OCI-M2 (cell line): ENCODE measurements at regions not wholly inside any gene's neighbourhood (a gene's known extent, or its start where the extent isn't known, plus 50 kb on each side); places are given as distances from the start of the nearest gene placed in this dataset.
"Not testable (repeated sequence)": the region's sequence is repeated elsewhere in the genome, so short reads cannot be mapped to it uniquely, and the experiment has no call there.

Source experiments
- DNase-seq: peaks from one replicate; lab custom pipeline; 2025; ENCODE audit not compliant: unreplicated experiment; lab: John Stamatoyannopoulos, UW

- DNase-seq, result no peak
Measured at GRCh38 chr7:142539901-142540300, 209.4 kb upstream of the PRSS1 start.

- DNase-seq, result no peak
Measured at GRCh38 chr7:142537760-142538159, 211.5 kb upstream of the PRSS1 start.

GRCh38 chr7:142535123-142535779, 214.0 kb upstream of the PRSS1 start:
- DNase-seq, result no peak

GRCh38 chr7:142534726-142535122, 214.5 kb upstream of the PRSS1 start:
- DNase-seq, result no peak

- DNase-seq, result no peak
Measured at GRCh38 chr7:142533920-142534319, 215.4 kb upstream of the PRSS1 start.

- DNase-seq, result no peak
Measured at GRCh38 chr7:142529591-142529990, 219.7 kb upstream of the PRSS1 start.

GRCh38 chr7:142528608-142529408, 220.5 kb upstream of the PRSS1 start:
- DNase-seq, result no peak

- DNase-seq, result no peak
Measured at GRCh38 chr7:142523821-142524460, 225.3 kb upstream of the PRSS1 start.

- DNase-seq, result no peak
Measured at GRCh38 chr7:142522735-142523134, 226.5 kb upstream of the PRSS1 start.

GRCh38 chr7:142520885-142521284, 228.4 kb upstream of the PRSS1 start:
- DNase-seq, result not testable (repeated sequence)

- not testable (repeated sequence) for DNase-seq
Measured at GRCh38 chr7:142520455-142520854, 228.8 kb upstream of the PRSS1 start.

- DNase-seq, result no peak
Measured at GRCh38 chr7:142519079-142520078, 229.9 kb upstream of the PRSS1 start.

GRCh38 chr7:142516038-142516501, 233.2 kb upstream of the PRSS1 start:
- no peak for DNase-seq

GRCh38 chr7:142514716-142515115, 234.6 kb upstream of the PRSS1 start:
- DNase-seq, result not testable (repeated sequence)

GRCh38 chr7:142513178-142513955, 235.9 kb upstream of the PRSS1 start:
- no peak for DNase-seq

GRCh38 chr7:142511801-142512200, 237.5 kb upstream of the PRSS1 start:
- DNase-seq, result no peak

GRCh38 chr7:142511374-142511773, 237.9 kb upstream of the PRSS1 start:
- no peak for DNase-seq

GRCh38 chr7:142509235-142509634, 240.0 kb upstream of the PRSS1 start:
- DNase-seq, result not testable (repeated sequence)

- DNase-seq, result no peak
Measured at GRCh38 chr7:142508251-142508650, 241.0 kb upstream of the PRSS1 start.

GRCh38 chr7:142507799-142508198, 241.5 kb upstream of the PRSS1 start:
- DNase-seq, result no peak
